ENCODE measurements at regions not wholly inside any gene's neighbourhood (a gene's known extent, or its start where the extent isn't known, plus 50 kb on each side); places are given as distances from the start of the nearest gene placed in this dataset.

- no peaks in the 10 kb centered on the region for H3K27me3 ChIP-seq (replicated peaks in 1 of 7)
- peaks cover 0 to 8% (median 0%) of the 10 kb centered on the region in 8 donors for H3K9me3 ChIP-seq
- no peak for TF ChIP-seq POLR2A (IDR thresholded peaks at IDR 0.05)
- TF ChIP-seq, protein P1, sequence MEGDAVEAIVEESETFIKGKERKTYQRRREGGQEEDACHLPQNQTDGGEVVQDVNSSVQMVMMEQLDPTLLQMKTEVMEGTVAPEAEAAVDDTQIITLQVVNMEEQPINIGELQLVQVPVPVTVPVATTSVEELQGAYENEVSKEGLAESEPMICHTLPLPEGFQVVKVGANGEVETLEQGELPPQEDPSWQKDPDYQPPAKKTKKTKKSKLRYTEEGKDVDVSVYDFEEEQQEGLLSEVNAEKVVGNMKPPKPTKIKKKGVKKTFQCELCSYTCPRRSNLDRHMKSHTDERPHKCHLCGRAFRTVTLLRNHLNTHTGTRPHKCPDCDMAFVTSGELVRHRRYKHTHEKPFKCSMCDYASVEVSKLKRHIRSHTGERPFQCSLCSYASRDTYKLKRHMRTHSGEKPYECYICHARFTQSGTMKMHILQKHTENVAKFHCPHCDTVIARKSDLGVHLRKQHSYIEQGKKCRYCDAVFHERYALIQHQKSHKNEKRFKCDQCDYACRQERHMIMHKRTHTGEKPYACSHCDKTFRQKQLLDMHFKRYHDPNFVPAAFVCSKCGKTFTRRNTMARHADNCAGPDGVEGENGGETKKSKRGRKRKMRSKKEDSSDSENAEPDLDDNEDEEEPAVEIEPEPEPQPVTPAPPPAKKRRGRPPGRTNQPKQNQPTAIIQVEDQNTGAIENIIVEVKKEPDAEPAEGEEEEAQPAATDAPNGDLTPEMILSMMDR (IDR thresholded peaks at IDR 0.05 in 8 of 11, conservative IDR thresholded peaks at IDR 0.05 in 3 of 11) = no peak
- TF ChIP-seq POLR2AphosphoS5 (IDR thresholded peaks at IDR 0.05) = no peak
- H3K27ac ChIP-seq = no peak overlapping the region
- WGBS, 5 donors = 32 to 41% (median 39%) methylated on average over 3 of the region's 3 CpGs
- intact Hi-C loops (cut with DNase I; ENCODE audit: low total_unique reads) = no loop called here
- no peak overlapping the region for H3K4me3 ChIP-seq
- DNase-seq = no peak
- no peaks in the 10 kb centered on the region for H3K36me3 ChIP-seq
- no peaks in the 10 kb centered on the region for H3K4me1 ChIP-seq
These were observed 420.5 kb upstream of the CPEB2 start for GRCh38 chr4:14581741-14582140.

DNA sequence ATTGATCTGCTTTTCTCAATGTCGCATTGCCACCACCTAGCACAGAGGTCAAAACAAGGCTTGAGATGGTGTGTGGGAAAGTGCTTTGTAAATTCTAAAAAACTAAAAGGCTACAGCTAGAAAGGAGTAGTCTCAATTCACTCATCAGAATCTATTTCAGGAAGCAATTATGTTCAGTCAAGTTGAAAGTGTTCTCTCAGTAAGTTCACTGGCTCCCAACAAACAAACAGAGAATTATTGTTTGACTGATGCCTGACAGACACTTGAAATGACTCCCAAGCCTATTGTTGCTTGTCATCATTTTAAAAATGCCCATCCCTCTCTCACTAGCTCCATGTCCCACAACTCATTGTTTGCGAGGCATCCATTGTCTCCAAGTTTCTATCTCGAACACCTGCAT lies 419.6 kb upstream of the CPEB2 start:
- intact Hi-C loops (cut with DNase I; ENCODE audit: low total_unique reads) = no loop called here
- WGBS, 5 donors = 90 to 97% (median 91%) methylated on average over 3 of the region's 3 CpGs
- H3K4me3 ChIP-seq = no peak overlapping the region
- no peaks in the 10 kb centered on the region for H3K36me3 ChIP-seq
- DNase-seq = no peak
- H3K4me1 ChIP-seq = no peaks in the 10 kb centered on the region
- no peak overlapping the region for H3K27ac ChIP-seq
- TF ChIP-seq, protein P1 (IDR thresholded peaks at IDR 0.05 in 8 of 11, conservative IDR thresholded peaks at IDR 0.05 in 3 of 11) = no peak
- TF ChIP-seq POLR2A (IDR thresholded peaks at IDR 0.05) (no peak), POLR2AphosphoS5 (IDR thresholded peaks at IDR 0.05) (no peak)
- H3K27me3 ChIP-seq (replicated peaks in 1 of 7) = no peaks in the 10 kb centered on the region
- peaks cover 0 to 8% (median 0%) of the 10 kb centered on the region in 8 donors for H3K9me3 ChIP-seq

DNA sequence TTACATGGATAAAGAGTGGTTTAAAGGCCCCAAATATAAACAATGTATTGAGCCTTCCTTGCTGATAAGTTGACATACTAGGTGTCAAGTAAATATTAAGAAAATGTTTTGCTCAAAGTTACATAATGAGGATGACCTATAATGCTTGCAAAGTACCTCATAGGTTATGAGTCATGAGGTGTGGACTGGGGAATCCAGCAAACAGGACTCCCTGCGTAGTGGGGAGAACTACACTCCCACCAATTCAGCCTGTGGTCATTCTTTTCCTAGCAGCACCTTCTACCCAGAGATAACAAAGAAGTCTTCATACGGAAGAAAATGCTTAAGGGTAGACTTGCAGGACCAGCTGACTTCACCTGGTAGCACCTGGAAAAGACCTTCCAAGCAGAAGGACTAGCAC lies 418.9 kb upstream of the CPEB2 start:
- TF ChIP-seq POLR2AphosphoS5 (IDR thresholded peaks at IDR 0.05) = no peak
- TF ChIP-seq, protein P1 (IDR thresholded peaks at IDR 0.05 in 8 of 11, conservative IDR thresholded peaks at IDR 0.05 in 3 of 11) = no peak
- no peak for TF ChIP-seq POLR2A (IDR thresholded peaks at IDR 0.05)
- WGBS, 5 donors = 74 to 85% (median 81%) methylated on average over 2 of the region's 2 CpGs
- no peaks in the 10 kb centered on the region for H3K36me3 ChIP-seq

DNA sequence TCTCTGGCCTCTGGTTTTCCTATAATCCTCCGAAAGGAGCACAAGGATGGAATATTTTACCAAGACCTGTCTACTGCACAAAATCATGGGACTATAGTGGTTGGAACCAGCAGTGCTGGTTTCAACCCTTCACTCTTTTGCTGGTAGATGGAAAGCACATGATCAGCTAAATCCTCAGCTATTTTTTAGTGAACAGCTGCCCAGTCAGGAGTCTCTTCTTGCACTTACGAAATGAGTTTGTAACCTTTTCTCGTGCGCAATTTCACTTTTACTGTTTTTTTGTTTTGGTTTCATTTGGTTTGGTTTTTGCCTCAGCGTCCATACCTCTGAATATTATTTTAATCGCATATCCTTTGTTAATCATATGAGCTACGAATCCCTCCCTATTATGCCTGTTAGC lies 418.5 kb upstream of the CPEB2 start:
- WGBS, 5 donors = 79 to 93% (median 87%) methylated on average over 7 of the region's 7 CpGs

More for the DNA sequence above, 418.9 kb upstream of the CPEB2 start:
- H3K4me3 ChIP-seq = no peak overlapping the region
- intact Hi-C loops (cut with DNase I; ENCODE audit: low total_unique reads) = no loop called here
- H3K27me3 ChIP-seq (replicated peaks in 1 of 7) = no peaks in the 10 kb centered on the region
- DNase-seq = no peak
- peaks cover 0 to 8% (median 0%) of the 10 kb centered on the region in 8 donors for H3K9me3 ChIP-seq
- no peak overlapping the region for H3K27ac ChIP-seq
- H3K4me1 ChIP-seq = no peaks in the 10 kb centered on the region

More for the DNA sequence above, 418.5 kb upstream of the CPEB2 start:
- TF ChIP-seq, protein P1 (IDR thresholded peaks at IDR 0.05 in 8 of 11, conservative IDR thresholded peaks at IDR 0.05 in 3 of 11) = no peak
- TF ChIP-seq POLR2AphosphoS5 (IDR thresholded peaks at IDR 0.05) = no peak
- no peak for TF ChIP-seq POLR2A (IDR thresholded peaks at IDR 0.05)
- Histone ChIP-seq H3K4me3 (no peak overlapping the region), H3K4me1 (no peaks in the 10 kb centered on the region), H3K9me3 (peaks cover 0 to 8% (median 0%) of the 10 kb centered on the region in 8 donors), H3K27ac (no peak overlapping the region), H3K27me3 (replicated peaks in 1 of 7) (no peaks in the 10 kb centered on the region), H3K36me3 (no peaks in the 10 kb centered on the region)
- intact Hi-C loops (cut with DNase I; ENCODE audit: low total_unique reads) = no loop called here
- DNase-seq = no peak

Data from spleen (tissue), 11 donors.